ENCODE measurements at regions not wholly inside any gene's neighbourhood (a gene's known extent, or its start where the extent isn't known, plus 50 kb on each side); places are given as distances from the start of the nearest gene placed in this dataset.
A peak's percentile ranks its signal among the peaks of the same experiment; 100 is the strongest.

GRCh38 chr2:133835821-133836619 is 267.8 kb upstream of the NCKAP5 start:
- Histone ChIP-seq H3K36me3 (no peaks in the 10 kb centered on the region), H3K4me3 (no peak overlapping the region), H3K4me1 (no peaks in the 10 kb centered on the region), H3K9me3 (no peaks in the 10 kb centered on the region), H3K27me3 (no peaks in the 10 kb centered on the region), H3K27ac (no peak overlapping the region)
- ATAC-seq (ENCODE audit: low FRiP score in 2 of 2), result no peak
- no peak for TF ChIP-seq POLR2AphosphoS5 (IDR thresholded peaks at IDR 0.05)
- no peak for TF ChIP-seq CTCF (IDR thresholded peaks at IDR 0.05)
- no peak for TF ChIP-seq EP300 (IDR thresholded peaks at IDR 0.05)
- no peak for TF ChIP-seq POLR2A (IDR thresholded peaks at IDR 0.05)
- WGBS, 2 donors, result 64 to 87% methylated on average over 2 of the region's 2 CpGs
- DNase-seq, result no peak

GRCh38 chr2:133836691-133837345 is 268.6 kb upstream of the NCKAP5 start:
- no peak for DNase-seq
- 87 to 89% methylated on average over 6 to 11 of the region's 11 CpGs for WGBS, 2 donors
- H3K4me1 ChIP-seq, result peaks cover 0 to 3% (median 0%) of the 10 kb centered on the region in 4 donors
- no peak for TF ChIP-seq CTCF (IDR thresholded peaks at IDR 0.05)
- no peak for TF ChIP-seq POLR2A (IDR thresholded peaks at IDR 0.05)
- no peak for TF ChIP-seq EP300 (IDR thresholded peaks at IDR 0.05)
- no peak for TF ChIP-seq POLR2AphosphoS5 (IDR thresholded peaks at IDR 0.05)
- no peaks in the 10 kb centered on the region for H3K9me3 ChIP-seq
- H3K27ac ChIP-seq, result no peak overlapping the region
- ATAC-seq (ENCODE audit: low FRiP score in 2 of 2), result peak in 1 of 2 donors; percentile 50
- H3K36me3 ChIP-seq, result no peaks in the 10 kb centered on the region
- no peaks in the 10 kb centered on the region for H3K27me3 ChIP-seq
- H3K4me3 ChIP-seq, result no peak overlapping the region

- H3K27me3 ChIP-seq, result no peaks in the 10 kb centered on the region
- DNase-seq (peak in 1 of 2 donors; percentile 44), ATAC-seq (ENCODE audit: low FRiP score in 2 of 2) (peak; percentile 6 to 28)
- peaks cover 0 to 5% (median 2%) of the 10 kb centered on the region in 4 donors for H3K4me1 ChIP-seq
- no peak overlapping the region for H3K27ac ChIP-seq
- no peaks in the 10 kb centered on the region for H3K36me3 ChIP-seq
- H3K9me3 ChIP-seq, result no peaks in the 10 kb centered on the region
- no peak overlapping the region for H3K4me3 ChIP-seq
- TF ChIP-seq POLR2A (IDR thresholded peaks at IDR 0.05) (no peak), EP300 (IDR thresholded peaks at IDR 0.05) (no peak), CTCF (IDR thresholded peaks at IDR 0.05) (no peak), POLR2AphosphoS5 (IDR thresholded peaks at IDR 0.05) (no peak)
- WGBS, 2 donors, result 87% methylated on average over 3 of the region's 6 CpGs; no CpG with 5 or more reads in 1 of the 2 donors
Measured at GRCh38 chr2:133837441-133838094, 269.3 kb upstream of the NCKAP5 start.

- H3K4me3 ChIP-seq, result no peak overlapping the region
- WGBS, 2 donors, result 65 to 66% methylated on average over 7 of the region's 7 CpGs
- TF ChIP-seq POLR2A (IDR thresholded peaks at IDR 0.05), result no peak
- no peak for TF ChIP-seq EP300 (IDR thresholded peaks at IDR 0.05)
- no peak for TF ChIP-seq CTCF (IDR thresholded peaks at IDR 0.05)
- TF ChIP-seq POLR2AphosphoS5 (IDR thresholded peaks at IDR 0.05), result no peak
- no peaks in the 10 kb centered on the region for H3K9me3 ChIP-seq
- no peak for ATAC-seq (ENCODE audit: low FRiP score in 2 of 2)
- DNase-seq, result no peak
- H3K4me1 ChIP-seq, result peaks cover 0 to 5% (median 2%) of the 10 kb centered on the region in 4 donors
- no peaks in the 10 kb centered on the region for H3K36me3 ChIP-seq
- no peak overlapping the region for H3K27ac ChIP-seq
- H3K27me3 ChIP-seq, result no peaks in the 10 kb centered on the region
Measured at GRCh38 chr2:133838642-133839365, 270.5 kb upstream of the NCKAP5 start.

Data from upper lobe of left lung (tissue), 6 donors.